PFSK-1 (cell line): ENCODE measurements at regions not wholly inside any gene's neighbourhood (a gene's known extent, or its start where the extent isn't known, plus 50 kb on each side); places are given as distances from the start of the nearest gene placed in this dataset.

Experiments
- POLR2AphosphoS5 ChIP-seq: IDR thresholded peaks from 2 replicates; pipeline ENCODE4 v1.6.1; 2012; ENCODE audit warnings: low read depth, mild to moderate bottlenecking, control low read depth, low read length, moderate library complexity
- SIN3A ChIP-seq: IDR thresholded peaks from 2 replicates; pipeline ENCODE4 v1.6.1; 2012; ENCODE audit warnings: mild to moderate bottlenecking, low read length, moderate library complexity, borderline replicate concordance; ENCODE audit not compliant: insufficient read depth
- TAF1 ChIP-seq: IDR thresholded peaks from 2 replicates; pipeline ENCODE4 v1.6.1; 2012; ENCODE audit warnings: low read length, control low read depth, borderline replicate concordance; ENCODE audit not compliant: insufficient read depth
- TF ChIP-seq, protein P1 (sequence below), 2 experiments: IDR thresholded peaks; 2 replicates each; pipeline versions ENCODE4 v1.6.1 to v1.8.0; 2011 to 2012; ENCODE audit warnings: low read depth in 2 of 2, low read length in 2 of 2, control low read depth in 1 of 2, inconsistent platforms in 1 of 2, mild to moderate bottlenecking in 1 of 2, moderate library complexity in 1 of 2; ENCODE audit not compliant: insufficient read depth in 1 of 2

- TF ChIP-seq POLR2AphosphoS5: no peak
- TF ChIP-seq, protein P1, sequence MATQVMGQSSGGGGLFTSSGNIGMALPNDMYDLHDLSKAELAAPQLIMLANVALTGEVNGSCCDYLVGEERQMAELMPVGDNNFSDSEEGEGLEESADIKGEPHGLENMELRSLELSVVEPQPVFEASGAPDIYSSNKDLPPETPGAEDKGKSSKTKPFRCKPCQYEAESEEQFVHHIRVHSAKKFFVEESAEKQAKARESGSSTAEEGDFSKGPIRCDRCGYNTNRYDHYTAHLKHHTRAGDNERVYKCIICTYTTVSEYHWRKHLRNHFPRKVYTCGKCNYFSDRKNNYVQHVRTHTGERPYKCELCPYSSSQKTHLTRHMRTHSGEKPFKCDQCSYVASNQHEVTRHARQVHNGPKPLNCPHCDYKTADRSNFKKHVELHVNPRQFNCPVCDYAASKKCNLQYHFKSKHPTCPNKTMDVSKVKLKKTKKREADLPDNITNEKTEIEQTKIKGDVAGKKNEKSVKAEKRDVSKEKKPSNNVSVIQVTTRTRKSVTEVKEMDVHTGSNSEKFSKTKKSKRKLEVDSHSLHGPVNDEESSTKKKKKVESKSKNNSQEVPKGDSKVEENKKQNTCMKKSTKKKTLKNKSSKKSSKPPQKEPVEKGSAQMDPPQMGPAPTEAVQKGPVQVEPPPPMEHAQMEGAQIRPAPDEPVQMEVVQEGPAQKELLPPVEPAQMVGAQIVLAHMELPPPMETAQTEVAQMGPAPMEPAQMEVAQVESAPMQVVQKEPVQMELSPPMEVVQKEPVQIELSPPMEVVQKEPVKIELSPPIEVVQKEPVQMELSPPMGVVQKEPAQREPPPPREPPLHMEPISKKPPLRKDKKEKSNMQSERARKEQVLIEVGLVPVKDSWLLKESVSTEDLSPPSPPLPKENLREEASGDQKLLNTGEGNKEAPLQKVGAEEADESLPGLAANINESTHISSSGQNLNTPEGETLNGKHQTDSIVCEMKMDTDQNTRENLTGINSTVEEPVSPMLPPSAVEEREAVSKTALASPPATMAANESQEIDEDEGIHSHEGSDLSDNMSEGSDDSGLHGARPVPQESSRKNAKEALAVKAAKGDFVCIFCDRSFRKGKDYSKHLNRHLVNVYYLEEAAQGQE (IDR thresholded peaks at IDR 0.05; ENCODE audit: insufficient read depth in 1 of 2, low read depth in 2 of 2, low read length in 2 of 2): no peak
- TF ChIP-seq SIN3A: no peak
- TF ChIP-seq TAF1: no peak
Observed at GRCh38 chr2:64931246-64932115, 57.7 kb upstream of the SLC1A4 start.
